ENCODE measurements at regions not wholly inside any gene's neighbourhood (a gene's known extent, or its start where the extent isn't known, plus 50 kb on each side); places are given as distances from the start of the nearest gene placed in this dataset.

GRCh38 chr3:84835366-84835765 lies 123.4 kb upstream of the CADM2 start:
- Histone ChIP-seq H3K14ac (replicated peaks; ENCODE audit: low read depth, low read length) (no peak overlapping the region), H2AK5ac (ENCODE audit: low read depth, low read length) (no peak overlapping the region), H3K9me3 (ENCODE audit: control insufficient read depth, insufficient read depth, low read length) (peaks cover 2% of the 10 kb centered on the region; the same call in 1 of the 2 replicates), H3K56ac (ENCODE audit: extremely low read depth, insufficient read depth, low read length) (no peak overlapping the region), H2AFZ (replicated peaks; ENCODE audit: low read length, poor library complexity) (no peak overlapping the region), H3K79me1 (ENCODE audit: low read depth in 1 of 2, low read length in 2 of 2) (no peaks in the 10 kb centered on the region), H2AK9ac (replicated peaks; ENCODE audit: low read depth, low read length, poor library complexity) (no peak overlapping the region), H4K5ac (ENCODE audit: low read depth, low read length) (no peak overlapping the region), H3K9me1 (ENCODE audit: insufficient read depth, low read length) (no peaks in the 10 kb centered on the region), H3K9ac (ENCODE audit: low read depth, low read length) (no peak overlapping the region), H2BK15ac (ENCODE audit: low read depth, low read length) (no peak overlapping the region), H3K4me3 (ENCODE audit: insufficient read depth, low read depth, low read length) (no peak overlapping the region), H3K4me2 (ENCODE audit: low read depth, low read length) (no peak overlapping the region), H4K20me1 (ENCODE audit: insufficient read depth, low read length) (no peaks in the 10 kb centered on the region), H3K23ac (ENCODE audit: low read depth, low read length) (no peak overlapping the region), H3K27ac (ENCODE audit: insufficient read depth, low read length) (no peak overlapping the region), H2BK5ac (ENCODE audit: low read depth, low read length, poor library complexity, severe bottlenecking) (no peak overlapping the region), H2BK20ac (ENCODE audit: low read depth, low read length) (no peak overlapping the region), H2BK120ac (ENCODE audit: low read depth, low read length) (no peak overlapping the region), H4K91ac (ENCODE audit: insufficient read depth, low read depth, low read length) (no peak overlapping the region), H3K36me3 (ENCODE audit: control insufficient read depth, insufficient read depth, low read length) (no peaks in the 10 kb centered on the region), H4K8ac (ENCODE audit: low read depth in 2 of 2, low read length in 2 of 2) (no peak overlapping the region), H3K4ac (ENCODE audit: low read depth, low read length) (no peak overlapping the region), H3K4me1 (ENCODE audit: control insufficient read depth, insufficient read depth, low read length) (no peaks in the 10 kb centered on the region), H3K27me3 (ENCODE audit: control insufficient read depth, insufficient read depth, low read length) (no peaks in the 10 kb centered on the region), H3K18ac (ENCODE audit: low read depth, low read length) (no peak overlapping the region)
- DNase-seq (no peak), ATAC-seq (ENCODE audit: low read depth) (no peak)
- TF ChIP-seq RCOR1 (IDR thresholded peaks at IDR 0.05; ENCODE audit: insufficient replicate concordance, low read length) (no peak), CTCF (conservative IDR thresholded peaks at IDR 0.05; ENCODE audit: low read depth, low read length) (no peak), CEBPB (IDR thresholded peaks at IDR 0.05; ENCODE audit: low read depth, low read length) (no peak), FOS (IDR thresholded peaks at IDR 0.05; ENCODE audit: low read depth, low read length) (no peak)
- no CpG with 5 or more reads among the region's 2 CpGs for WGBS, 2 experiments (ENCODE audit: extremely low coverage in 2 of 2, insufficient read length in 1 of 2)
- in situ Hi-C loops (cut with MboI; ENCODE audit: low sequenced_read_pairs) (no loop called here), dilution Hi-C loops (cut with HindIII; ENCODE audit: low sequenced_read_pairs, unreplicated experiment) (no loop called here), intact Hi-C loops (cut with micrococcal nuclease) (no loop called here)
- BruUV-seq (replicated peaks), result no TSS peak
- ChIA-PET CTCF (no interaction called here), POLR2A (ENCODE audit: unreplicated experiment) (no interaction called here)

Measured in IMR-90 (cell line).